HepG2 (cell line): ENCODE measurements at regions not wholly inside any gene's neighbourhood (a gene's known extent, or its start where the extent isn't known, plus 50 kb on each side); places are given as distances from the start of the nearest gene placed in this dataset.

Experiments used
- ATAC-seq: fragments of 200-7000 bp; cut with Tn5 transposase; 3 replicates; pipeline ENCODE4 v1.9.1; 2020; ENCODE audit warnings: mild to moderate bottlenecking, moderate library complexity
- BruUV-seq: library from RNA; stranded (reverse); fragments of 400-500 nt; replicated peaks from 2 replicates; lab custom pipeline; 2021; lab: Mats Ljungman, UMichigan
- CTCF ChIA-PET: fragments of 300-600 bp; formaldehyde crosslinking; extraction: SDS; loops from one replicate; lab custom pipeline; 2021; ENCODE audit warnings: low total read pairs, inconsistent platforms, low intra/inter-chr PET ratio; lab: Yijun Ruan, JAX
- POLR2A ChIA-PET: fragments of 350-600 bp; sonication (Branson Sonifier 250); formaldehyde crosslinking; loops from one replicate; lab custom pipeline; 2020; ENCODE audit warnings: antibody characterized with exemption, inconsistent platforms; lab: Yijun Ruan, JAX
- DNase-seq: peaks from one replicate; pipeline ENCODE4 v3.0.0-alpha.2; 2015; ENCODE audit warnings: low spot score
- FAIRE-seq: peaks from 3 replicates; lab custom pipeline; 2011; peaks lifted over from hg19 to GRCh38; lab: Jason Lieb, UNC
- H2AFZ ChIP-seq: one replicate; pipeline ENCODE4 v1.6.1; 2011; ENCODE audit warnings: low read length, inconsistent platforms
- H3K27ac ChIP-seq: fragments of 300-600 bp; 3 replicates; pipeline ENCODE4 v1.8.0; 2011; ENCODE audit warnings: mixed run types, mild to moderate bottlenecking, mixed read lengths, low read length, inconsistent platforms; ENCODE audit not compliant: insufficient read depth; ENCODE audit errors: extremely low read length
- H3K27me3 ChIP-seq, 2 experiments: fragments of 200-600 bp in 1 of 2; 2 replicates in 1 of 2; 3 replicates in 1 of 2; pipeline versions ENCODE4 v1.6.0 to v1.8.0; 2011; ENCODE audit warnings: low read length in 2 of 2, mild to moderate bottlenecking in 2 of 2, moderate library complexity in 2 of 2, inconsistent platforms in 1 of 2; ENCODE audit not compliant: insufficient read depth in 2 of 2, control insufficient read depth in 1 of 2
- H3K36me3 ChIP-seq, 2 experiments: fragments of 200-600 bp in 1 of 2; replicated peaks in 1 of 2; 2 replicates in 1 of 2; 3 replicates in 1 of 2; pipeline versions ENCODE4 v1.5.1 to v1.8.0; 2011; ENCODE audit warnings: low read length in 2 of 2, inconsistent platforms in 1 of 2; ENCODE audit not compliant: insufficient read depth in 2 of 2, control insufficient read depth in 1 of 2
- H3K4me1 ChIP-seq: 2 replicates; pipeline ENCODE4 v1.5.1; 2012; ENCODE audit warnings: low read length, inconsistent platforms; ENCODE audit not compliant: insufficient read depth
- H3K4me2 ChIP-seq: 2 replicates; pipeline ENCODE4 v1.6.0; 2011; ENCODE audit warnings: low read depth, low read length, inconsistent platforms
- H3K4me3 ChIP-seq, 3 experiments: fragments of 200-600 bp in 1 of 3; sonication (generic), shearing (Covaris generic) in 1 of 3; replicated peaks in 1 of 3; 2 replicates each; pipeline ENCODE4 v1.5.1; 2011 to 2016; ENCODE audit warnings: low read length in 3 of 3, inconsistent platforms in 2 of 3, low read depth in 2 of 3, mild to moderate bottlenecking in 2 of 3, control low read depth in 1 of 3, mixed read lengths in 1 of 3; ENCODE audit not compliant: insufficient read depth in 1 of 3
- H3K79me2 ChIP-seq: one replicate; pipeline ENCODE4 v1.6.1; 2011; ENCODE audit warnings: low read length, inconsistent platforms; ENCODE audit not compliant: insufficient read depth
- H3K9ac ChIP-seq: 2 replicates; pipeline ENCODE4 v1.6.0; 2011; ENCODE audit warnings: mild to moderate bottlenecking, low read depth, low read length, inconsistent platforms; ENCODE audit not compliant: insufficient read depth
- H3K9me3 ChIP-seq: 2 replicates; pipeline ENCODE4 v1.5.1; 2012; ENCODE audit warnings: mild to moderate bottlenecking, low read length
- H4K20me1 ChIP-seq: 2 replicates; pipeline ENCODE4 v1.6.0; 2011; ENCODE audit warnings: inconsistent platforms, mild to moderate bottlenecking, low read length, moderate library complexity; ENCODE audit not compliant: insufficient read depth
- EED ChIP-seq: sonication (generic); formaldehyde crosslinking; IDR thresholded peaks from 2 replicates; pipeline ENCODE4 v1.5.0; 2020; ENCODE audit warnings: mild to moderate bottlenecking, missing genetic modification reagents
- NFAT5 ChIP-seq: sonication (generic); formaldehyde crosslinking; IDR thresholded peaks from 2 replicates; pipeline ENCODE4 v1.4.0; 2020; ENCODE audit warnings: missing genetic modification reagents
- ZSCAN30 ChIP-seq: sonication (generic); formaldehyde crosslinking; IDR thresholded peaks from 2 replicates; pipeline ENCODE4 v1.5.0; 2020; ENCODE audit warnings: mild to moderate bottlenecking, missing genetic modification reagents
- WGBS: methylation state at CpG from one replicate; pipeline ENCODE4 v1.1.6; 2017; ENCODE audit warnings: low lambda C conversion rate; 5-methylcytosine and 5-hydroxymethylcytosine counted together
- in situ Hi-C: cut with HindIII; loops from 2 replicates; pipeline ENCODE4 v1.10.0; 2017; ENCODE audit warnings: low pct_unique_long_range_greater_than_20kb; ENCODE audit not compliant: extremely low pct_ligation_motif_present
- intact Hi-C: fragments of 100-400 bp; cut with micrococcal nuclease; formaldehyde crosslinking; loops from one replicate; pipeline ENCODE4 v1.10.0; 2022; ENCODE audit not compliant: unreplicated experiment

- TF ChIP-seq NFAT5 (CRISPR knock-in tag) (no peak), ZSCAN30 (no peak)
Measured at GRCh38 chr21:22280851-22281250, 1282.6 kb downstream of the NCAM2 start (continued).

- in situ Hi-C loops (no loop called here), intact Hi-C loops (no loop called here)
- FAIRE-seq: no peak
- no peak overlapping the region for H3K9ac ChIP-seq
- no peak overlapping the region for H3K4me3 ChIP-seq
- no peaks in the 10 kb centered on the region for H4K20me1 ChIP-seq
- no peak for ATAC-seq
- H3K9me3 ChIP-seq: peaks cover 88% of the 10 kb centered on the region
- no TSS peak for BruUV-seq
- H3K4me2 ChIP-seq: no peak overlapping the region
- no peaks in the 10 kb centered on the region for H3K36me3 ChIP-seq
- H3K27ac ChIP-seq: no peak overlapping the region
- 24% methylated on average over 2 of the region's 2 CpGs for WGBS
- CTCF ChIA-PET: no interaction called here
- no peaks in the 10 kb centered on the region for H3K4me1 ChIP-seq
- no peaks in the 10 kb centered on the region for H3K79me2 ChIP-seq
- no peaks in the 10 kb centered on the region; a peak in 1 of 5 replicates for H3K27me3 ChIP-seq
- POLR2A ChIA-PET: no interaction called here
- no peak for TF ChIP-seq EED
- no peak overlapping the region for H2AFZ ChIP-seq
- DNase-seq: no peak
Measured at GRCh38 chr21:22288885-22289499, 1290.8 kb downstream of the NCAM2 start.
